Spinal cord (tissue), 9 donors: ENCODE measurements at regions not wholly inside any gene's neighbourhood (a gene's known extent, or its start where the extent isn't known, plus 50 kb on each side); places are given as distances from the start of the nearest gene placed in this dataset.

Experiments
- DNase-seq, 6 donors: peaks; one replicate each; pipeline versions ENCODE4 v3.0.0 to v3.0.0-alpha.2; 2013 to 2015; ENCODE audit warnings: low spot score in 6 of 6, low read depth in 4 of 6
- H3K27ac ChIP-seq: one replicate; pipeline ENCODE4 v1.5.1; 2013; ENCODE audit warnings: low read depth, low read length, control low read depth
- H3K27me3 ChIP-seq: one replicate; pipeline ENCODE4 v1.6.1; 2013; ENCODE audit warnings: low read length; ENCODE audit not compliant: control insufficient read depth, insufficient read depth
- H3K36me3 ChIP-seq: one replicate; pipeline ENCODE4 v1.6.1; 2013; ENCODE audit warnings: low read length; ENCODE audit not compliant: control insufficient read depth, insufficient read depth
- H3K4me1 ChIP-seq: one replicate; pipeline ENCODE4 v1.6.1; 2013; ENCODE audit warnings: low read length; ENCODE audit not compliant: control insufficient read depth, insufficient read depth
- H3K4me3 ChIP-seq: one replicate; pipeline ENCODE4 v1.5.1; 2013; ENCODE audit warnings: low read depth, low read length, control low read depth
- H3K9me3 ChIP-seq: one replicate; pipeline ENCODE4 v1.6.1; 2013; ENCODE audit warnings: low read length; ENCODE audit not compliant: control insufficient read depth, insufficient read depth
- WGBS: methylation state at CpG from one replicate; pipeline ENCODE4 v1.1.5; 2013; ENCODE audit warnings: missing lambda C conversion rate; ENCODE audit not compliant: insufficient coverage; 5-methylcytosine and 5-hydroxymethylcytosine counted together
- donor health status: healthy.

DNA sequence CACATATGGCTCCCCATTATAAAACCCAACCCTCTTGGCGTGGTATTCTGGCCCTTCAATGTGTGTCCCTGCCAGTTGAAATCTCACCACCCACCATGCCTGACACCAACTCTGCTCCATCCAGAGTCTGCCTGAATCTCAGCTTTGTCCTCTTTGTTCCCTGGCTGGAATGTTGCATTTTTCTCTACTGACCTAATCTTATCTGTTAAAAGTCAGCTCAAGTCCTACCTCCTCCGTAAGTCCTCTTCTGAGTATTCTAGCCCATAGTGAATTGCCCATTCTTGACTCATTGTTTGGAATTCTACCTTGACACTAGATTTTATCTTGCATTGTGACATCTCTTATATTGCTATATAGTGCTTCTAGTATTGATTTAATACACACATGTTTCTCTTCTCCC lies 207.1 kb upstream of the VLDLR start:
- Histone ChIP-seq H3K36me3 (no peaks in the 10 kb centered on the region), H3K27me3 (no peaks in the 10 kb centered on the region), H3K27ac (no peak overlapping the region), H3K4me1 (peaks cover 4% of the 10 kb centered on the region), H3K4me3 (no peak overlapping the region), H3K9me3 (no peaks in the 10 kb centered on the region)
- DNase-seq, result no peak
- 100% methylated on average over 1 of the region's 2 CpGs for WGBS

DNA sequence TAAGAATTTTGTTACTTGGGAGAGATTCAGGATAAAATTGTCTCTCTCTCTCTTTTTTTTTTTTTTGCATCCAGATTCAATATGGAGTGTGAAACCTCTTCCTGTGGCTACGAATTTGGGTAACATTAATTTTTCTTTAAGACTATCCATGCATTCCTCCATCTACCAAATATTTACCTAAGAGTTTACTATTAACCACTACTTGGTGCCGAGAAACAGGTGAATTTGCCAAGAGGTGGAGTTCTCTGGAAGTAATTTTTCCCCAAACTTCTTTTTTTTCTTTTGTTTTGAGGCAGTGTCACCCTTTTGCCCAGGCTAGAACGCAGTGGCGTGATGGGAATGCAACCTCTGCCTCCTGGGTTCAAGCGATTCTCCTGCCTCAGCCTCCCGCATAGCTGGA lies 206.3 kb upstream of the VLDLR start:
- 100% methylated on average over 5 of the region's 6 CpGs for WGBS
- Histone ChIP-seq H3K36me3 (no peaks in the 10 kb centered on the region), H3K4me1 (peaks cover 6% of the 10 kb centered on the region), H3K9me3 (no peaks in the 10 kb centered on the region), H3K27me3 (no peaks in the 10 kb centered on the region), H3K27ac (no peak overlapping the region), H3K4me3 (no peak overlapping the region)
- no peak for DNase-seq

DNA sequence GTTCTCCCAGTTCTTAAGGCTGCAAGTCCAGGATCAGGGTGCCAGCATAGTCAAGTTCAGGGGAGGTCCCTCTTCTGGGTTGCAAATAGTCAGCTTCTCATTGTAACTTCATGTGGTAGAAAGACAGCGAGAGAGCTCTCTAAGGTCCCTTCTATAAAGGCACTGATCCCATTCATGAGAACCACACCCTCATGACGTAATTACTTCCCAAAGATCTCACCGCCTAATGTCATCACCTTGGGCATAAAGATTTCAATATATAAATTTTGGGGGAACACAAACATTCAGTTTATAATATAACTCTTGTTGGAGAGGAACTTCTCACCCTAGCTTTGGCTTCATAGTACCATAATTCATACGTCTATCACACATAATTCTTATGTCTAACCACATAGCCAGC lies 203.9 kb upstream of the VLDLR start:
- DNase-seq, result no peak
- no peak overlapping the region for H3K27ac ChIP-seq
- H3K36me3 ChIP-seq, result no peaks in the 10 kb centered on the region
- peaks cover 11% of the 10 kb centered on the region for H3K4me1 ChIP-seq
- no peaks in the 10 kb centered on the region for H3K9me3 ChIP-seq
- no peaks in the 10 kb centered on the region for H3K27me3 ChIP-seq
- 100% methylated on average over 1 of the region's 4 CpGs for WGBS
- H3K4me3 ChIP-seq, result no peak overlapping the region

DNA sequence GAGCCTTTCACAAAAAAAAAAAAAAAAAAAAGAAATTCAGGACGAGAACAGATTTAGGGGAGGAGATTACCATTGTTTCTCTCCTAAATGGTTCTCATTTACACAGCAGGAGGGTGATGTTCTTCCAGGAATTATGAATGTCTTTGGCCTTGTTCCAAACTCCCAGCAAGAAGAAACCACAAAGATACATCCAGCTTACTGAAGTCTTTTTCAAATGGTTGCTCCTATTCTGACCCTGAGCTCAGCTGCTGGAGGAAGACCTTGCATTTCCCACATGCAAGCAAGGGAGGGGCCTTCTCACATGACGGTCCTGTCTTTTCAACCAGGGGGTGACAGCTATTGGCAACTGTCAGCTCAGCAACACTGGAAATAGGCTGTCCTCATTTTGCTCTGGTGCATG lies 203.0 kb upstream of the VLDLR start:
- peaks cover 11% of the 10 kb centered on the region for H3K4me1 ChIP-seq
- H3K27me3 ChIP-seq, result no peaks in the 10 kb centered on the region
- H3K4me3 ChIP-seq, result no peak overlapping the region
- H3K36me3 ChIP-seq, result no peaks in the 10 kb centered on the region
- peak overlapping the region; percentile 45 for H3K27ac ChIP-seq
- DNase-seq, result peak in 2 of 6 donors; percentile 87 to 88
- 0% methylated on average over 1 of the region's 2 CpGs for WGBS
- no peaks in the 10 kb centered on the region for H3K9me3 ChIP-seq

DNA sequence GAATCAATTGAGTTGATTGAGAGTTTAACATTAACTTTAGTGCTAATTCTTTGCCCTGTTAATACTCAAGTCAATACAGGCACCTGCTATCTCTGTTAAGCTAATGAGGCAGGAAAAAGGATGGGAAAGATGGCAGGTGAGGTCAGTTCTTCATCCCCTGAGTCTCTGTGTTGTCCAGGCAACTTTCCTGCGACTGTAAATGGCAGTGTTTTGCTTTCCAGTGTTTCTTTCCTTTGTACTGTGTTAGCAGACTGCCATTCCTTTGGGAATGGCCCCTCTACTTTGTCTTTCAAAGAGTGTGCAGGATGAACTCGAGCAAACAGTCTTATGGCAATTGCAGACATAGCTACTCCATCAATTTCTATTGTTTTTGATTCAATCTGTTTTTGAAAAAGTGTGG lies 202.2 kb upstream of the VLDLR start:
- no peaks in the 10 kb centered on the region for H3K27me3 ChIP-seq
- peak in 1 of 6 donors; percentile 44 for DNase-seq
- peaks cover 11% of the 10 kb centered on the region for H3K4me1 ChIP-seq
- 30% methylated on average over 2 of the region's 2 CpGs for WGBS
- H3K9me3 ChIP-seq, result no peaks in the 10 kb centered on the region
- H3K27ac ChIP-seq, result no peak overlapping the region
- no peak overlapping the region for H3K4me3 ChIP-seq
- no peaks in the 10 kb centered on the region for H3K36me3 ChIP-seq

DNA sequence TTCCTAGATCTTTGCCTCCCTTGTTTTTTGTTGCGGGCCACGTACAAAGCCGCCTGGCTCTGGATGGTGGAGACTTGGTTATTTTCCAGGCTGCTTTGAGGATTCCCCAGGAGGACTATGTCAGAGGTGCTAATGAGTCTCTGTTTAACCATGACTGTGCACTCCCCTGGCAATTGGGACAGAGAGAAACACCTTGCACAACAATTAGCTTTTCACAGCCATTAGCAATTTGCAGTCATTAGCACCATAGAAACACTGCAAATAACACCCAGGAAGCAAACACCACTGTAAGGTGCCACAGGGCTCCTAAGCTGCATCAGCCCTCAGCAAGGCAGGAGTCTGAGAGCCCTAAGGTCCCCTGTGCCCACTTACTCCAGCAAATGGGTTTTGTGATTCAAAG lies 201.0 kb upstream of the VLDLR start:
- H3K27ac ChIP-seq, result no peak overlapping the region
- no peaks in the 10 kb centered on the region for H3K36me3 ChIP-seq
- no peaks in the 10 kb centered on the region for H3K9me3 ChIP-seq
- no peaks in the 10 kb centered on the region for H3K27me3 ChIP-seq
- H3K4me3 ChIP-seq, result no peak overlapping the region
- DNase-seq, result peak in 2 of 6 donors; percentile 36 to 89
- H3K4me1 ChIP-seq, result peaks cover 11% of the 10 kb centered on the region
- WGBS, result no CpG with 5 or more reads among the region's 3 CpGs

DNA sequence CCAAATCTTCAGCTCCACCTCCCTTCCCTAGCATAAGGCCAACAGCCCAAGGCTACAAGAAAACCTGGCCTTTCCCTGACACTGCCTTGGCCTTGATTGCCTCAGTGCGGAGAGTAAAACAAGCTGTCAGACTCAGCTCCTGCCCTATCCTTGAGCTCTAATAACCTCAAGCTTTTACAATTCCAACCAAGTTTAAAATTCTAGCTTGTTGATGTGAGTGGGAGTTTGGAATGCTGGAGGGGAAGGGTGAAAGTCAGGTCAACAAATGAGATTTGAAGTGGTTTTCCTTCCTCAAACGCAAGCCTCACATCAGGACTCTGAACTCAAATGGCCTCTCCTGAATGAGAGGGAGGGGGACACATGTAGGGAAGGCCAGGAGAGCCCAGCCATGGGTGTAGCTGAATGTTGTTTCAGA lies 197.0 kb upstream of the VLDLR start:
- Histone ChIP-seq H3K4me3 (no peak overlapping the region), H3K4me1 (peaks cover 8% of the 10 kb centered on the region), H3K9me3 (no peaks in the 10 kb centered on the region), H3K27ac (peak overlapping the region; percentile 54), H3K36me3 (no peaks in the 10 kb centered on the region), H3K27me3 (no peaks in the 10 kb centered on the region)
- DNase-seq, result peak in 1 of 6 donors; percentile 54
- WGBS, result 57% methylated on average over 1 of the region's 2 CpGs

DNA sequence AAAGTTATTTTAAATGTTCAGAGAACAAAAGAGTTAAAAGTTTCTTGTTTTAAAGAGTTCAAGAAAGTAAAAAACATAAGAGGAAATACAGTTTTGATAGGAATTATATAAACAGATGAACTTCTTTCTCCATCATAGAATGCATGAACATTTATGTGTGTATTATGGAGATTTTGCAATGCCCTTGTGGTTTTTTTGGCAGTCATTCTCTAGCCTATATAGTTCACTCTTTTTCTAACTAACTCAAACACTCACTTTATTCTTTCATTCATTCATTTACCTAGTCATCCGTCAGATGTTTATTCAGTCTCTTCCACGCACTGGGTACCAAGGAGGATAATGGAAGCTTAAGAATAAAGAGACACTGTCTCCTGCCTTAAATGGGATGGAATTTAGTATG lies 195.9 kb upstream of the VLDLR start:
- Histone ChIP-seq H3K36me3 (no peaks in the 10 kb centered on the region), H3K4me1 (peaks cover 2% of the 10 kb centered on the region), H3K27ac (no peak overlapping the region), H3K27me3 (no peaks in the 10 kb centered on the region), H3K9me3 (no peaks in the 10 kb centered on the region), H3K4me3 (no peak overlapping the region)
- DNase-seq, result no peak
- WGBS, result no CpG with 5 or more reads among the region's 2 CpGs

DNA sequence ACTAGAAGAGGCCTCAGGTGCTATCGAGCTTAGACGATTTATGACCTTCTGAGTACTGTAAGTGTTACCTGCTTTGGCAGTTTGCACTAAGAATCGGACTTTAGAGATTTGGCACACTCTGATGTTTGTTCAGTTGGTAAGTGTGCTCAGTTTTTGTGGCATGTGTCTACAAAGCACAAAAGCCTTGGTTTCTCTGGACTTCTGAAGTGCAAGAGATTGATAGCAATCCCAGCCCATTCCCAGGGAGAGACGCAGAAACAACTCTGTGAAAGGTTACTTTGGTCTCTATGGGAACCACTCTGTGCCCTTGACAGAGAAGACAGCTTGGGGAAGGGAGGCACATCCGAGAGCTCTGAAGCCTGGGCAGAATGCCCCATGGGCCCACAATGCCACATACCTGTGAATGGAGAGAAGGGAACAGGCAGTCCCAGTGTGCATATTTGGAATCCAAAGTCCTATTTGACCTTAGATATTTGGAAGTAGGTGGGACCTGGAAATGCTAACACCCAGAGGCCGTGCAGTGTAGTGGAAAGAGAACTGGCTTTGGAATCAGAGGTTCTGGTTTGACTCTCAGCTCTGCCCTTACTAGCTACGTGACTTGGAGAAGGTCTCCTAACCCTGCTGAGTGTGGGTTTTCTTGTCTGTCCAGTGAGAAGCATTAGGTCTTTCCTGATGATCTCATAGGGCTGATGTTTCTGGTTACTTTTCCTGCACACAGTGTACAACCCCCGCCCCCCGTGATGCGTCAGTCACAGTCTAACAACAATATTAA lies 194.3 kb upstream of the VLDLR start:
- H3K27ac ChIP-seq, result no peak overlapping the region
- no peak overlapping the region for H3K4me3 ChIP-seq
- no peaks in the 10 kb centered on the region for H3K36me3 ChIP-seq
- DNase-seq, result peak in 2 of 6 donors; percentile 20 to 35
- 64% methylated on average over 7 of the region's 10 CpGs for WGBS
- no peaks in the 10 kb centered on the region for H3K4me1 ChIP-seq
- H3K27me3 ChIP-seq, result no peaks in the 10 kb centered on the region
- H3K9me3 ChIP-seq, result no peaks in the 10 kb centered on the region

DNA sequence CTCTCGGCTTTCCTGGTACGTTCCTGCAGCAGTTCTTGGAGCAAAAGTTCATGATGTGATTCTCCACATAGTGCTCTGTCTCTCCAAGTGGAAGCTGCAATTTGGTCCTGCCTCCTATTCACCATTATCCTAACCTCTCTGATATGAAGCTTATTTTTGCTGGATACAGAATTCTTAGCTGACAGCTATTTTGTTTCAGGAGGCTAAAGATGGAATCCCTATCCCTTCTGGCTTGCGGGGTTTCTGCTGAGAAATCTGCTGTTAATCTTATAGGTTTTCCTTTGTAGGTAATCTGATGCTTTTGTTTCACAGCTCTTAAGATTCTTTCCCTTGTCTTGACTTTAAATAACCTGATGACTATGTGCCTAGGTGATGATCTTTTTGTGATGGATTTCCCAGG lies 181.6 kb upstream of the VLDLR start:
- no peak overlapping the region for H3K27ac ChIP-seq
- no peak overlapping the region for H3K4me3 ChIP-seq
- no peaks in the 10 kb centered on the region for H3K36me3 ChIP-seq
- DNase-seq, result no peak
- no peaks in the 10 kb centered on the region for H3K27me3 ChIP-seq
- no peaks in the 10 kb centered on the region for H3K4me1 ChIP-seq
- 87% methylated on average over 2 of the region's 3 CpGs for WGBS
- peaks cover 5% of the 10 kb centered on the region for H3K9me3 ChIP-seq
